H1 (cell line): ENCODE measurements at regions not wholly inside any gene's neighbourhood (a gene's known extent, or its start where the extent isn't known, plus 50 kb on each side); places are given as distances from the start of the nearest gene placed in this dataset.

Experiments used
- CTCF ChIP-seq, 3 experiments: IDR thresholded peaks; 1 replicate in 2 of 3; 2 replicates in 1 of 3; pipeline versions ENCODE4 v1.5.1 to v1.6.1; 2011; ENCODE audit warnings: low read length in 3 of 3, mild to moderate bottlenecking in 3 of 3, inconsistent platforms in 2 of 3, low read depth in 1 of 3, moderate library complexity in 1 of 3; ENCODE audit not compliant: insufficient read depth in 1 of 3; ENCODE audit errors: control extremely low read depth in 1 of 3
- EP300 ChIP-seq, 2 experiments: IDR thresholded peaks; 1 replicate in 1 of 2; 2 replicates in 1 of 2; pipeline ENCODE4 v1.6.1; 2011 to 2012; ENCODE audit warnings: low read depth in 2 of 2, low read length in 2 of 2, mild to moderate bottlenecking in 2 of 2, borderline replicate concordance in 1 of 2, inconsistent platforms in 1 of 2, moderate library complexity in 1 of 2
- HDAC2 ChIP-seq, 2 experiments: fragments of 300-600 bp in 1 of 2; sonication (generic) in 1 of 2; IDR thresholded peaks; 2 replicates each; pipeline ENCODE4 v1.6.1; 2011 to 2012; ENCODE audit warnings: low read depth in 2 of 2, low read length in 2 of 2, mild to moderate bottlenecking in 2 of 2, moderate library complexity in 2 of 2, borderline replicate concordance in 1 of 2, inconsistent platforms in 1 of 2

GRCh38 chr2:49306925-49307324, 152.6 kb upstream of the FSHR start:
- no peak for TF ChIP-seq CTCF (IDR thresholded peaks at IDR 0.05; ENCODE audit: control extremely low read depth in 1 of 3, insufficient read depth in 1 of 3, low read depth in 1 of 3, low read length in 3 of 3)
- TF ChIP-seq EP300 (IDR thresholded peaks at IDR 0.05; ENCODE audit: borderline replicate concordance in 1 of 2, low read depth in 2 of 2, low read length in 2 of 2) = no peak
- TF ChIP-seq HDAC2 (IDR thresholded peaks at IDR 0.05; ENCODE audit: borderline replicate concordance in 1 of 2, low read depth in 2 of 2, low read length in 2 of 2) = no peak
